ENCODE measurements at regions not wholly inside any gene's neighbourhood (a gene's known extent, or its start where the extent isn't known, plus 50 kb on each side); places are given as distances from the start of the nearest gene placed in this dataset.
"Not testable (repeated sequence)": the region's sequence is repeated elsewhere in the genome, so short reads cannot be mapped to it uniquely, and the experiment has no call there.

DNA sequence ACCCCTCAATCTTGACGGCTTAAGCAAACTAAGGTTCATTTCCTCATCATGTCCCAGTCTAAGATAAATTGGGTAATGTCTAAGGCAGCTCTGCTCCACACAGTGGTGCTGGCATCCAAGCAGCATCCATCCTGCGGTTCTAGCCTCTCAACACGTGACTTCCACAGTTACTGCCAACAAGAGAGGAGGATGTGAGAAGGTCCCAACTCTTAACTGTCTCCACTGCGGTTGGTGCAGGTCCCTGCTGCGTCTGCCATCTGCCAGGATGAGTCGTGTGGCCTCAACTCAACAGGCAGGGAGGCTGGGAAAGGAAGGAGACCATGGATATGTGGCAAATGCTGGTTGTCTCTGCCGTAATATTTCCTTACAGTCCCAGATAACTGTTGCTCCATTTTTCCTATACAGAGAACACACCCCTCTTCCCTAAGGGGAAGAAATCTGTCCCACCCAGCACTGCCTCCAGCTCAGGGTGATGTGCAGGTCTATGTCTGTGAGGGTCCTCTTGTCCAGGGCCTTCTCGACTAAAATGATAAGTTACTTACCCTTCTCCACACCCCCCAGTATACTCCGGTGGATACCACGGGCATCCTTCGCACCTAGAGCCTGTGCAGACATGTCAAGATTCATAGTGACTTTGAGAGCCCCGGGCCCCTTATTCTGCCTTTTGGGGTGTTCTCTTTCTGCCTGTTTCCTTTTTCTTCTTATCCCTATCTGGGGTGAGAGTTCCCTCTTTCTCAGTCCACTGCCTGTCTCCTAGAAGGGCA is 64.7 kb downstream of the KCNJ18 start:
- ATAC-seq, result no peak
- Histone ChIP-seq H3K27ac (no peak overlapping the region), H3K9me3 (peaks cover 4% of the 10 kb centered on the region; the same call in 1 of the 3 replicates), H3K4me3 (no peak overlapping the region), H3K4me1 (no peaks in the 10 kb centered on the region), H3K4me2 (no peak overlapping the region)
- ChIA-PET CTCF (no interaction called here), POLR2A (no interaction called here)
- 25% methylated on average over 12 of the region's 12 CpGs for WGBS (ENCODE audit: missing lambda C conversion rate)
- FAIRE-seq, result no peak
- TF ChIP-seq NFE2L2 (conservative IDR thresholded peaks at IDR 0.05; ENCODE audit: low read length) (no peak), EHMT2 (IDR thresholded peaks at IDR 0.05; ENCODE audit: low read depth) (no peak), JUNB (IDR thresholded peaks at IDR 0.05) (no peak), CEBPB (IDR thresholded peaks at IDR 0.05) (no peak), CHD2 (IDR thresholded peaks at IDR 0.05; ENCODE audit: low read length, partially characterized antibody) (no peak), NR3C1 (IDR thresholded peaks at IDR 0.05) (no peak), SREBF2 (IDR thresholded peaks at IDR 0.05) (no peak), FOSB (CRISPR knock-in tag; IDR thresholded peaks at IDR 0.05) (no peak), POLR2AphosphoS2 (conservative IDR thresholded peaks at IDR 0.05; ENCODE audit: low read length) (no peak), MYC (IDR thresholded peaks at IDR 0.05; ENCODE audit: borderline replicate concordance, low read length) (no peak), MAZ (IDR thresholded peaks at IDR 0.05; ENCODE audit: borderline replicate concordance, low read depth, low read length) (no peak), ZC3H11A (IDR thresholded peaks at IDR 0.05) (no peak), HEYL (CRISPR knock-in tag; IDR thresholded peaks at IDR 0.05) (no peak), CBX8 (IDR thresholded peaks at IDR 0.05) (no peak)
- TF ChIP-seq, protein P1, sequence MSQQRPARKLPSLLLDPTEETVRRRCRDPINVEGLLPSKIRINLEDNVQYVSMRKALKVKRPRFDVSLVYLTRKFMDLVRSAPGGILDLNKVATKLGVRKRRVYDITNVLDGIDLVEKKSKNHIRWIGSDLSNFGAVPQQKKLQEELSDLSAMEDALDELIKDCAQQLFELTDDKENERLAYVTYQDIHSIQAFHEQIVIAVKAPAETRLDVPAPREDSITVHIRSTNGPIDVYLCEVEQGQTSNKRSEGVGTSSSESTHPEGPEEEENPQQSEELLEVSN (IDR thresholded peaks at IDR 0.05; ENCODE audit: borderline replicate concordance, low read depth), result no peak
- TF ChIP-seq, protein P2, sequence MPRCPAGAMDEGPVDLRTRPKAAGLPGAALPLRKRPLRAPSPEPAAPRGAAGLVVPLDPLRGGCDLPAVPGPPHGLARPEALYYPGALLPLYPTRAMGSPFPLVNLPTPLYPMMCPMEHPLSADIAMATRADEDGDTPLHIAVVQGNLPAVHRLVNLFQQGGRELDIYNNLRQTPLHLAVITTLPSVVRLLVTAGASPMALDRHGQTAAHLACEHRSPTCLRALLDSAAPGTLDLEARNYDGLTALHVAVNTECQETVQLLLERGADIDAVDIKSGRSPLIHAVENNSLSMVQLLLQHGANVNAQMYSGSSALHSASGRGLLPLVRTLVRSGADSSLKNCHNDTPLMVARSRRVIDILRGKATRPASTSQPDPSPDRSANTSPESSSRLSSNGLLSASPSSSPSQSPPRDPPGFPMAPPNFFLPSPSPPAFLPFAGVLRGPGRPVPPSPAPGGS (IDR thresholded peaks at IDR 0.05), result no peak
- TF ChIP-seq, protein P3, sequence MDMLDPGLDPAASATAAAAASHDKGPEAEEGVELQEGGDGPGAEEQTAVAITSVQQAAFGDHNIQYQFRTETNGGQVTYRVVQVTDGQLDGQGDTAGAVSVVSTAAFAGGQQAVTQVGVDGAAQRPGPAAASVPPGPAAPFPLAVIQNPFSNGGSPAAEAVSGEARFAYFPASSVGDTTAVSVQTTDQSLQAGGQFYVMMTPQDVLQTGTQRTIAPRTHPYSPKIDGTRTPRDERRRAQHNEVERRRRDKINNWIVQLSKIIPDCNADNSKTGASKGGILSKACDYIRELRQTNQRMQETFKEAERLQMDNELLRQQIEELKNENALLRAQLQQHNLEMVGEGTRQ (IDR thresholded peaks at IDR 0.05), result no peak
- TF ChIP-seq, protein P4, sequence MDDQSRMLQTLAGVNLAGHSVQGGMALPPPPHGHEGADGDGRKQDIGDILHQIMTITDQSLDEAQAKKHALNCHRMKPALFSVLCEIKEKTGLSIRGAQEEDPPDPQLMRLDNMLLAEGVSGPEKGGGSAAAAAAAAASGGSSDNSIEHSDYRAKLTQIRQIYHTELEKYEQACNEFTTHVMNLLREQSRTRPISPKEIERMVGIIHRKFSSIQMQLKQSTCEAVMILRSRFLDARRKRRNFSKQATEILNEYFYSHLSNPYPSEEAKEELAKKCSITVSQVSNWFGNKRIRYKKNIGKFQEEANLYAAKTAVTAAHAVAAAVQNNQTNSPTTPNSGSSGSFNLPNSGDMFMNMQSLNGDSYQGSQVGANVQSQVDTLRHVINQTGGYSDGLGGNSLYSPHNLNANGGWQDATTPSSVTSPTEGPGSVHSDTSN (IDR thresholded peaks at IDR 0.05), result no peak
- TF ChIP-seq, protein P5, sequence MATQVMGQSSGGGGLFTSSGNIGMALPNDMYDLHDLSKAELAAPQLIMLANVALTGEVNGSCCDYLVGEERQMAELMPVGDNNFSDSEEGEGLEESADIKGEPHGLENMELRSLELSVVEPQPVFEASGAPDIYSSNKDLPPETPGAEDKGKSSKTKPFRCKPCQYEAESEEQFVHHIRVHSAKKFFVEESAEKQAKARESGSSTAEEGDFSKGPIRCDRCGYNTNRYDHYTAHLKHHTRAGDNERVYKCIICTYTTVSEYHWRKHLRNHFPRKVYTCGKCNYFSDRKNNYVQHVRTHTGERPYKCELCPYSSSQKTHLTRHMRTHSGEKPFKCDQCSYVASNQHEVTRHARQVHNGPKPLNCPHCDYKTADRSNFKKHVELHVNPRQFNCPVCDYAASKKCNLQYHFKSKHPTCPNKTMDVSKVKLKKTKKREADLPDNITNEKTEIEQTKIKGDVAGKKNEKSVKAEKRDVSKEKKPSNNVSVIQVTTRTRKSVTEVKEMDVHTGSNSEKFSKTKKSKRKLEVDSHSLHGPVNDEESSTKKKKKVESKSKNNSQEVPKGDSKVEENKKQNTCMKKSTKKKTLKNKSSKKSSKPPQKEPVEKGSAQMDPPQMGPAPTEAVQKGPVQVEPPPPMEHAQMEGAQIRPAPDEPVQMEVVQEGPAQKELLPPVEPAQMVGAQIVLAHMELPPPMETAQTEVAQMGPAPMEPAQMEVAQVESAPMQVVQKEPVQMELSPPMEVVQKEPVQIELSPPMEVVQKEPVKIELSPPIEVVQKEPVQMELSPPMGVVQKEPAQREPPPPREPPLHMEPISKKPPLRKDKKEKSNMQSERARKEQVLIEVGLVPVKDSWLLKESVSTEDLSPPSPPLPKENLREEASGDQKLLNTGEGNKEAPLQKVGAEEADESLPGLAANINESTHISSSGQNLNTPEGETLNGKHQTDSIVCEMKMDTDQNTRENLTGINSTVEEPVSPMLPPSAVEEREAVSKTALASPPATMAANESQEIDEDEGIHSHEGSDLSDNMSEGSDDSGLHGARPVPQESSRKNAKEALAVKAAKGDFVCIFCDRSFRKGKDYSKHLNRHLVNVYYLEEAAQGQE (IDR thresholded peaks at IDR 0.05), result no peak
- no peak for DNase-seq (ENCODE audit: low read depth in 1 of 2, low spot score in 1 of 2)

DNA sequence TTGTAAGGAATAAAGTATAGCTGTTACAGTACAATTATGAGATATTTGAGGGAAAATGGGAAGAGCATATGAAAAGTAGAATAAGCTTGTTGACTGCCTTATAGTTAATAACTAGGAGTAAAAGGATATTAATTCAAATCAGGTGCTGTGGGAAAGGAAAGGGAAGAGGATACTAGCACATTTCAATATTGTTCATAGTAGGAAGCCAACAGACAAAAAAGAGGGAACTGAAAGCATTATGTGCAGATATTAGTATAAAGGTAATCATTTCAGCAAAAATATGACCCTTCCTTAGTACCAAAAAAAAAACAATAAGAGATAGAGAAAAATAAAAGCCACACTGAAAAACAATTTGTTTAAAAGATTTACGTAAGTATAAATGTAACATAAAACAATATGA is 67.3 kb downstream of the KCNJ18 start:
- H3K4me2 ChIP-seq; H3K9me3 ChIP-seq; DNase-seq (ENCODE audit: low read depth in 1 of 2, low spot score in 1 of 2); FAIRE-seq; H3K27ac ChIP-seq; H3K4me1 ChIP-seq; H3K4me3 ChIP-seq; ATAC-seq; POLR2A ChIA-PET; CTCF ChIA-PET: not testable (repeated sequence)
- 5% methylated on average over 1 of the region's 1 CpG for WGBS (ENCODE audit: missing lambda C conversion rate)

DNA sequence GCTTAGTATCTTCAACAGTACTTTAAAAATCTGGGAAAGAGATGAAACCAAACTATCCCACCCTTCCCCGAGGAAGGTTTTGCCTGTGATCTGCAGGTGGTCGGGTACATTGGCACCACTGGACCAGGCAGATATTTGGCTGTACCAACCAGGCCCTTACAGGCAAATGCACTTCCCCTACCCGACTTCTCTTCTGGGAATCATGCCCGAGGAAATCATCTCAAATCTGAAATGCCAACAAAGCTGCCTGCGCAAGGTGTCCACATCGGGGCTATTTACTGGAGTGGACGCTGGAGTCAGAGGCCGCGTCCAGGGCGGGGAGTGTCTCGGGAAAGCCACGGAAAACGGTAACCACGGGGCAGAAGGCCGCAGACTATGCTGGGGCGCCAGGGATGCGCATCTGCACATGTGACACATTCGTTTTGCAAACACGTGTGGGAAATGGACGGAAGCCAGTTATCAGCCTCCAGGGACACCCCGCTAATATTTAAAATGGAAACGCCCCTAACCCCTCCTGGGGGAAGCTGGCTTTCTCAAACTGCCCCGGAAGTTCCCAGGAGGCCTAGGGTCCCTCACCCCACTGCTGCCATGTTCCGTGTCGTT is 71.5 kb downstream of the KCNJ18 start:
- H3K4me1 ChIP-seq; FAIRE-seq; H3K4me2 ChIP-seq; DNase-seq (ENCODE audit: low read depth in 1 of 2, low spot score in 1 of 2); POLR2A ChIA-PET; H3K27ac ChIP-seq; H3K4me3 ChIP-seq; ATAC-seq; H3K9me3 ChIP-seq: not testable (repeated sequence)
- CTCF ChIA-PET, result interaction anchor here (0.6 kb wide), 1 partner anchor 53 kb away, joined by 3 read pairs; no protein-coding TSS in a partner anchor
- 60% methylated on average over 25 of the region's 25 CpGs for WGBS (ENCODE audit: missing lambda C conversion rate)

DNA sequence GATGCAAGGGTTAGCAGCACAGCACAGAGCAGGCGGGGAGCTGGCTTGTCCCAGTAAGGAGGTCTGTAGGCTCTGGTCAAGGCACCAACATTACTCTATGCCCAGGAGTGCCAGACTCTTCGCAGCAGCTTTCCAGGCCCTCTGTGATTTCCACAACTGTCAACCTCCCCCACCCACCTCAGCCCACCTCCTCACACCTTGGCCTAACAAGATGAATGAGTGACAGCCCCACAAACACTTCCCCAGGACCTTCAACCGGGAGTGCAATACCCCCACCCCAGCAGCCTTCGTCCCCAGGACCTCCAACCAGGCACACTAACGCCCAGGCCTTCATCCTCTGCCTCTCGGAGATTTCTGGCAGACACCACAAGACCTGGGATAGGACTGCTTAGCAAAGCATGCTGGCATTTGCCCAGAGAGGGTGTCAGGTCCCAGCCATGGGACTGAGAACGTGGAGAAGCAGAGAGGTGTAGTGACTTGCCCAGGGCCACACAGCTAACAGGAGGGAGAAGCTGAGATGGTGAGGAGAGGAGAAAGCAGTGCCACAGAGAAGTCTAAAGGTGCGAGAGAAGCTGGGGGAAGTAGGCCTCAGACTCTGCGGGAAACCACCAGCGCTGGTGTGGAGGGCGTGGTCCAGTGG is 73.4 kb downstream of the KCNJ18 start:
- FAIRE-seq; H3K4me3 ChIP-seq; H3K4me2 ChIP-seq; H3K4me1 ChIP-seq; POLR2A ChIA-PET; H3K27ac ChIP-seq; CTCF ChIA-PET; ATAC-seq; H3K9me3 ChIP-seq; DNase-seq (ENCODE audit: low read depth in 1 of 2, low spot score in 1 of 2): not testable (repeated sequence)
- WGBS (ENCODE audit: missing lambda C conversion rate), result 75% methylated on average over 11 of the region's 11 CpGs

DNA sequence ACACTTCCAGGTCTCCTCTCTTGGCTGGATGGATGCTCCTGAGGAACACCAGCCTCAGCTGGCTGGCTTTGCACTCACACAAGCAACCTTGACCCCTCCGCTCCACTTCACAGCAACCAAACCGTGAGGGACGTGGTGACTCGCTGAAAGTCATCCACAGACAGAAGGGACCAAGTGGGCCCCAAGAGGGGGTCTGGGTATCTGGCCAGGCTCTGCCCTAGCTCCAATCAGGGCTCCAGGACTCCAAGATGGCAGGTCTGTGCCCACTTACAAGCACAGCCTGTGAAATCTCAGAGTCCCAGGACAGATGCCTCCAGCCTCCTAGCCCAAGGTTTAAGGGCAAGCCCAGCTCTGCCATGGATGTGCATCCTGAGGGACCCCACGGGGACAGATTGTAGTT is 74.2 kb downstream of the KCNJ18 start:
- DNase-seq (ENCODE audit: low read depth in 1 of 2, low spot score in 1 of 2); POLR2A ChIA-PET; H3K4me1 ChIP-seq; FAIRE-seq; H3K9me3 ChIP-seq; ATAC-seq; H3K4me3 ChIP-seq; H3K27ac ChIP-seq; CTCF ChIA-PET; H3K4me2 ChIP-seq: not testable (repeated sequence)
- WGBS (ENCODE audit: missing lambda C conversion rate), result 38% methylated on average over 2 of the region's 5 CpGs
